GM21576 (cell line): ENCODE measurements at regions not wholly inside any gene's neighbourhood (a gene's known extent, or its start where the extent isn't known, plus 50 kb on each side); places are given as distances from the start of the nearest gene placed in this dataset.

Source experiments
- ATAC-seq: cut with Tn5 transposase; IDR thresholded peaks from one replicate; pipeline ENCODE4 v1.9.1; 2021; ENCODE audit warnings: mild to moderate bottlenecking, moderate library complexity; ENCODE audit not compliant: unreplicated experiment

GRCh38 chr18:72601944-72602343 is 57.8 kb upstream of the CBLN2 start:
- no peak for ATAC-seq

- ATAC-seq: no peak
Measured at GRCh38 chr18:72601481-72601880, 57.3 kb upstream of the CBLN2 start.
